Spleen (tissue), 11 donors: ENCODE measurements at regions not wholly inside any gene's neighbourhood (a gene's known extent, or its start where the extent isn't known, plus 50 kb on each side); places are given as distances from the start of the nearest gene placed in this dataset.

Source experiments
- DNase-seq: peaks from one replicate; pipeline ENCODE4 v3.0.0-alpha.2; 2020
- H3K27ac ChIP-seq, 8 donors: fragments of 200-600 bp; sonication (generic) in 7 of 8; 1 replicate in 4 of 8; 2 replicates in 4 of 8; pipeline versions ENCODE4 v1.5.0 to v1.8.0; 2016 to 2021; ENCODE audit warnings: inconsistent platforms in 4 of 8, mild to moderate bottlenecking in 4 of 8, moderate library complexity in 1 of 8
- H3K27me3 ChIP-seq, 7 donors: fragments of 200-600 bp; sonication (generic) in 6 of 7; replicated peaks in 1 of 7; 1 replicate in 4 of 7; 2 replicates in 3 of 7; pipeline versions ENCODE4 v1.5.0 to v1.8.0; 2016 to 2021; ENCODE audit warnings: inconsistent platforms in 3 of 7, mild to moderate bottlenecking in 1 of 7
- H3K36me3 ChIP-seq, 6 donors: fragments of 200-600 bp; sonication (generic) in 5 of 6; 1 replicate in 4 of 6; 2 replicates in 2 of 6; pipeline versions ENCODE4 v1.5.0 to v1.8.0; 2016 to 2021; ENCODE audit warnings: inconsistent platforms in 2 of 6
- H3K4me1 ChIP-seq, 6 donors: fragments of 200-600 bp; sonication (generic) in 5 of 6; 1 replicate in 3 of 6; 2 replicates in 3 of 6; pipeline versions ENCODE4 v1.5.0 to v1.8.0; 2016 to 2021; ENCODE audit warnings: inconsistent platforms in 3 of 6
- H3K4me3 ChIP-seq, 8 donors: fragments of 200-600 bp; sonication (generic) in 7 of 8; 1 replicate in 4 of 8; 2 replicates in 4 of 8; pipeline versions ENCODE4 v1.5.0 to v1.8.0; 2016 to 2021; ENCODE audit warnings: inconsistent platforms in 4 of 8, mild to moderate bottlenecking in 4 of 8, moderate library complexity in 2 of 8
- H3K9me3 ChIP-seq, 8 donors: fragments of 200-600 bp; sonication (generic) in 7 of 8; 1 replicate in 4 of 8; 2 replicates in 4 of 8; pipeline versions ENCODE4 v1.5.0 to v1.8.0; 2016 to 2021; ENCODE audit warnings: inconsistent platforms in 4 of 8
- CTCF ChIP-seq, 11 experiments: fragments of 200-600 bp in 7 of 11; fragments of 450-650 bp in 4 of 11; sonication (generic) in 4 of 11; IDR thresholded peaks in 8 of 11; conservative IDR thresholded peaks in 3 of 11; 1 replicate in 7 of 11; 2 replicates in 4 of 11; pipeline versions ENCODE4 v1.4.0 to v1.8.0; 2016 to 2021; ENCODE audit warnings: antibody characterized with exemption in 11 of 11, inconsistent platforms in 4 of 11, mild to moderate bottlenecking in 1 of 11
- POLR2A ChIP-seq, 3 donors: fragments of 450-650 bp; IDR thresholded peaks; one replicate each; pipeline ENCODE4 v1.5.1; 2017; ENCODE audit warnings: antibody characterized with exemption in 3 of 3, mild to moderate bottlenecking in 1 of 3
- POLR2AphosphoS5 ChIP-seq, 3 donors: sonication (generic); formaldehyde crosslinking; IDR thresholded peaks; one replicate each; pipeline ENCODE4 v1.5.1; 2017; ENCODE audit warnings: antibody characterized with exemption in 3 of 3
- WGBS, 5 donors: extraction: QIAGEN DNeasy Blood & Tissue Kit in 3 of 5; methylation state at CpG; one replicate each; pipeline versions ENCODE4 v1.1.5 to v1.1.7; 2013 to 2018; 5-methylcytosine and 5-hydroxymethylcytosine counted together
- intact Hi-C: fragments of 100-400 bp; cut with DNase I; formaldehyde crosslinking; loops from one replicate; pipeline ENCODE4 v1.15.0; 2023; ENCODE audit warnings: low total_unique reads
- donor health status: healthy with polysubstance abuse.
- donor health status: DM: no; HTN: no; CAD: no; lungs with moderate emphysema.
- donor health status: DM: no; HTN: no; CAD: no.
- donor health status: Bipolar disorder and iron deficiency.
- donor health status: healthy.
- donor health status: DM: no; HTN: no; CAD: no.
- donor health status: DM: yes; HTN: yes; CAD: no.

GRCh38 chr9:115378758-115379157 is 260.8 kb upstream of the TNC start:
- TF ChIP-seq POLR2A (IDR thresholded peaks at IDR 0.05) (no peak), POLR2AphosphoS5 (IDR thresholded peaks at IDR 0.05) (no peak), CTCF (IDR thresholded peaks at IDR 0.05 in 8 of 11, conservative IDR thresholded peaks at IDR 0.05 in 3 of 11) (no peak)
- Histone ChIP-seq H3K4me1 (no peaks in the 10 kb centered on the region), H3K27ac (no peak overlapping the region), H3K4me3 (no peak overlapping the region), H3K27me3 (no peaks in the 10 kb centered on the region), H3K36me3 (no peaks in the 10 kb centered on the region), H3K9me3 (peaks cover 0 to 25% (median 21%) of the 10 kb centered on the region in 8 donors)
- intact Hi-C loops: no loop called here
- no peak for DNase-seq

- TF ChIP-seq POLR2A (IDR thresholded peaks at IDR 0.05) (no peak), POLR2AphosphoS5 (IDR thresholded peaks at IDR 0.05) (no peak), CTCF (IDR thresholded peaks at IDR 0.05 in 8 of 11, conservative IDR thresholded peaks at IDR 0.05 in 3 of 11) (no peak)
- no peak for DNase-seq
- Histone ChIP-seq H3K4me1 (no peaks in the 10 kb centered on the region), H3K36me3 (no peaks in the 10 kb centered on the region), H3K9me3 (peaks cover 0 to 31% (median 25%) of the 10 kb centered on the region in 8 donors), H3K27ac (no peak overlapping the region), H3K4me3 (no peak overlapping the region), H3K27me3 (no peaks in the 10 kb centered on the region)
- intact Hi-C loops: no loop called here
- 60 to 89% (median 83%) methylated on average over 2 to 3 of the region's 3 CpGs for WGBS, 5 donors
Observed at GRCh38 chr9:115379719-115380118, 261.8 kb upstream of the TNC start.

- Histone ChIP-seq H3K9me3 (peaks cover 0 to 31% (median 25%) of the 10 kb centered on the region in 8 donors), H3K27me3 (no peaks in the 10 kb centered on the region), H3K27ac (no peak overlapping the region), H3K36me3 (no peaks in the 10 kb centered on the region), H3K4me1 (no peaks in the 10 kb centered on the region), H3K4me3 (no peak overlapping the region)
- no peak for DNase-seq
- 81 to 87% (median 83%) methylated on average over 2 of the region's 2 CpGs for WGBS, 5 donors
- intact Hi-C loops: no loop called here
- TF ChIP-seq POLR2A (IDR thresholded peaks at IDR 0.05) (no peak), POLR2AphosphoS5 (IDR thresholded peaks at IDR 0.05) (no peak), CTCF (IDR thresholded peaks at IDR 0.05 in 8 of 11, conservative IDR thresholded peaks at IDR 0.05 in 3 of 11) (no peak)
Observed at GRCh38 chr9:115382865-115383264, 264.9 kb upstream of the TNC start.

GRCh38 chr9:115385383-115386122 is 267.6 kb upstream of the TNC start:
- TF ChIP-seq POLR2A (IDR thresholded peaks at IDR 0.05) (no peak), POLR2AphosphoS5 (IDR thresholded peaks at IDR 0.05) (no peak), CTCF (IDR thresholded peaks at IDR 0.05 in 8 of 11, conservative IDR thresholded peaks at IDR 0.05 in 3 of 11) (no peak)
- Histone ChIP-seq H3K9me3 (peaks cover 0 to 31% (median 25%) of the 10 kb centered on the region in 8 donors), H3K4me1 (no peaks in the 10 kb centered on the region), H3K27me3 (no peaks in the 10 kb centered on the region), H3K4me3 (no peak overlapping the region), H3K36me3 (no peaks in the 10 kb centered on the region), H3K27ac (no peak overlapping the region)
- intact Hi-C loops: no loop called here
- DNase-seq: no peak
- WGBS, 5 donors: 76 to 89% (median 85%) methylated on average over 13 to 18 of the region's 18 CpGs
